K562 (cell line): ENCODE measurements at regions not wholly inside any gene's neighbourhood (a gene's known extent, or its start where the extent isn't known, plus 50 kb on each side); places are given as distances from the start of the nearest gene placed in this dataset.
A peak's percentile ranks its signal among the peaks of the same experiment; 100 is the strongest.

Experiments used
- ATAC-seq: fragments of 200-7000 bp; cut with Tn5 transposase; 3 replicates; pipeline ENCODE4 v1.9.1; 2020; ENCODE audit warnings: moderate library complexity
- BruUV-seq: library from RNA; stranded (reverse); fragments of 400-500 nt; replicated peaks from 2 replicates; lab custom pipeline; 2021; lab: Mats Ljungman, UMichigan
- CTCF ChIA-PET: fragments of 300-600 bp; formaldehyde crosslinking; extraction: SDS; loops from one replicate; lab custom pipeline; 2021; ENCODE audit warnings: low intra/inter-chr PET ratio; lab: Yijun Ruan, JAX
- POLR2A ChIA-PET: fragments of 300-600, 350-650 bp; sonication (Branson Sonifier 250); formaldehyde crosslinking; extraction: SDS; loops from one replicate; lab custom pipeline; 2021; ENCODE audit warnings: antibody characterized with exemption, inconsistent platforms; lab: Yijun Ruan, JAX
- DNase-seq, 4 experiments: peaks; one replicate each; pipeline versions ENCODE4 v3.0.0 to v3.0.0-alpha.2; 2011 to 2018; ENCODE audit warnings: low spot score in 3 of 4, mixed read lengths in 3 of 4; ENCODE audit errors: extremely low read depth in 1 of 4
- FAIRE-seq: peaks from 2 replicates; lab custom pipeline; 2011; peaks lifted over from hg19 to GRCh38; lab: Jason Lieb, UNC
- H2AFZ ChIP-seq: 2 replicates; pipeline ENCODE4 v1.6.0; 2011; ENCODE audit warnings: low read depth, low read length, control low read depth, inconsistent platforms
- H3K27ac ChIP-seq: fragments of 200-600 bp; 3 replicates; pipeline ENCODE4 v1.8.0; 2011; ENCODE audit warnings: low read depth, mild to moderate bottlenecking, control low read depth, inconsistent platforms, low read length, moderate library complexity, mixed read lengths; ENCODE audit errors: extremely low read depth
- H3K27me3 ChIP-seq, 2 experiments: fragments of 300-600 bp in 1 of 2; 2 replicates in 1 of 2; 3 replicates in 1 of 2; pipeline versions ENCODE4 v1.6.0 to v1.8.0; 2011; ENCODE audit warnings: inconsistent platforms in 2 of 2, low read length in 2 of 2, mild to moderate bottlenecking in 1 of 2, mixed read lengths in 1 of 2, moderate library complexity in 1 of 2; ENCODE audit not compliant: control insufficient read depth in 2 of 2, insufficient read depth in 2 of 2
- H3K36me3 ChIP-seq: fragments of 300-600 bp; 3 replicates; pipeline ENCODE4 v1.8.0; 2011; ENCODE audit warnings: mild to moderate bottlenecking, low read length, inconsistent platforms; ENCODE audit not compliant: control insufficient read depth, insufficient read depth
- H3K4me1 ChIP-seq, 2 experiments: fragments of 200-600 bp in 1 of 2; replicated peaks in 1 of 2; 2 replicates in 1 of 2; 3 replicates in 1 of 2; pipeline versions ENCODE4 v1.5.1 to v1.8.0; 2011; ENCODE audit warnings: inconsistent platforms in 2 of 2, low read length in 2 of 2, mild to moderate bottlenecking in 1 of 2, mixed read lengths in 1 of 2, moderate library complexity in 1 of 2; ENCODE audit not compliant: control insufficient read depth in 2 of 2, insufficient read depth in 2 of 2
- H3K4me2 ChIP-seq: 2 replicates; pipeline ENCODE4 v1.6.1; 2011; ENCODE audit warnings: low read length, control low read depth, inconsistent platforms, mixed read lengths; ENCODE audit not compliant: insufficient read depth
- H3K4me3 ChIP-seq: fragments of 200-600 bp; sonication (generic), shearing (Covaris generic); 2 replicates; pipeline ENCODE4 v1.5.1; 2016; ENCODE audit warnings: control low read depth, inconsistent platforms
- H3K79me2 ChIP-seq: fragments of 200-600 bp; 3 replicates; pipeline ENCODE4 v1.8.0; 2011; ENCODE audit warnings: low read length, inconsistent platforms; ENCODE audit not compliant: control insufficient read depth, insufficient read depth
- H3K9ac ChIP-seq, 2 experiments: 2 replicates each; pipeline versions ENCODE4 v1.6.0 to v1.6.1; 2011; ENCODE audit warnings: low read depth in 2 of 2, low read length in 2 of 2, control low read depth in 1 of 2, inconsistent platforms in 1 of 2, mild to moderate bottlenecking in 1 of 2, mixed read lengths in 1 of 2; ENCODE audit not compliant: insufficient read depth in 1 of 2
- H3K9me1 ChIP-seq: one replicate; pipeline ENCODE4 v1.6.0; 2011; ENCODE audit warnings: inconsistent platforms, mild to moderate bottlenecking, low read length, moderate library complexity; ENCODE audit not compliant: control insufficient read depth, insufficient read depth
- H3K9me3 ChIP-seq: replicated peaks from 2 replicates; pipeline ENCODE4 v1.5.1; 2011; ENCODE audit warnings: low read depth, low read length, inconsistent platforms; ENCODE audit not compliant: control insufficient read depth, insufficient read depth
- H4K20me1 ChIP-seq: replicated peaks from 2 replicates; pipeline ENCODE4 v1.6.1; 2011; ENCODE audit warnings: low read length, inconsistent platforms, mixed read lengths; ENCODE audit not compliant: control insufficient read depth, insufficient read depth
- CREM ChIP-seq: IDR thresholded peaks from 2 replicates; pipeline ENCODE4 v1.6.1; 2014; ENCODE audit warnings: antibody characterized with exemption, low read depth
- HDAC8 ChIP-seq: fragments of 450-650 bp; IDR thresholded peaks from 2 replicates; pipeline ENCODE4 v1.6.1; 2016; ENCODE audit warnings: mild to moderate bottlenecking, missing genetic modification characterization, moderate library complexity, missing compliant biosample characterization
- HLTF ChIP-seq: fragments of 450-650 bp; IDR thresholded peaks from 2 replicates; pipeline ENCODE4 v1.6.1; 2016
- HMG20B ChIP-seq: fragments of 250-450 bp; sonication (Bioruptor Pico); IDR thresholded peaks from 2 replicates; pipeline ENCODE4 v1.5.0; 2021; ENCODE audit warnings: mild to moderate bottlenecking
- MAFF ChIP-seq: IDR thresholded peaks from 2 replicates; pipeline ENCODE4 v1.6.1; 2012; ENCODE audit warnings: low read length, improper control_type of control experiment
- MECOM ChIP-seq: fragments of 250-450 bp; sonication (Bioruptor Pico); IDR thresholded peaks from 2 replicates; pipeline ENCODE4 v1.8.0; 2022; ENCODE audit warnings: inconsistent platforms
- NEUROD1 ChIP-seq: fragments of 150-350 bp; IDR thresholded peaks from 2 replicates; pipeline ENCODE4 v1.6.1; 2014; ENCODE audit warnings: borderline replicate concordance, low read length, low read depth; ENCODE audit not compliant: partially characterized antibody
- SIRT6 ChIP-seq: IDR thresholded peaks from one replicate; pipeline ENCODE4 v1.6.1; 2012; ENCODE audit warnings: low read depth, mild to moderate bottlenecking, control low read depth, inconsistent platforms, low read length, moderate library complexity
- SMC3 ChIP-seq: conservative IDR thresholded peaks from 2 replicates; pipeline ENCODE4 v1.6.1; 2011; ENCODE audit warnings: low read depth, low read length, improper control_type of control experiment; ENCODE audit not compliant: insufficient read depth
- SP2 ChIP-seq: IDR thresholded peaks from 2 replicates; pipeline ENCODE4 v1.6.1; 2011; ENCODE audit warnings: mild to moderate bottlenecking, low read depth, low read length, moderate library complexity; ENCODE audit not compliant: poor library complexity, severe bottlenecking; ENCODE audit errors: extremely low read depth
- STAT6 ChIP-seq: sonication (generic); formaldehyde crosslinking; IDR thresholded peaks from 2 replicates; pipeline ENCODE4 v1.8.1; 2023; ENCODE audit warnings: mild to moderate bottlenecking, missing genetic modification reagents
- TSHZ1 ChIP-seq: fragments of 250-450 bp; sonication (Bioruptor Pico); IDR thresholded peaks from 2 replicates; pipeline ENCODE4 v1.4.0; 2020; ENCODE audit warnings: mild to moderate bottlenecking, moderate library complexity
- ZNF133 ChIP-seq: fragments of 250-450 bp; sonication (Bioruptor Pico); IDR thresholded peaks from 2 replicates; pipeline ENCODE4 v1.4.0; 2020; ENCODE audit warnings: mild to moderate bottlenecking
- ZNF174 ChIP-seq: fragments of 250-450 bp; sonication (Bioruptor Pico); IDR thresholded peaks from 2 replicates; pipeline ENCODE4 v1.4.0; 2020; ENCODE audit warnings: mild to moderate bottlenecking
- WGBS: fragments of 100-300 bp; shearing (Covaris generic); methylation state at CpG from one replicate; pipeline ENCODE4 v1.1.6; 2016; ENCODE audit warnings: low coverage, mixed read lengths; ENCODE audit not compliant: insufficient coverage; ENCODE audit errors: missing lambda C conversion rate; 5-methylcytosine and 5-hydroxymethylcytosine counted together
- in situ Hi-C: fragments of 300-500 bp; cut with MboI; formaldehyde crosslinking; loops from 4 replicates; pipeline ENCODE4 v1.15.0; 2018; ENCODE audit warnings: inconsistent platforms, mixed read lengths
- intact Hi-C: fragments of 100-400 bp; cut with micrococcal nuclease; formaldehyde crosslinking; loops from 2 replicates; pipeline ENCODE4 v1.14.2; 2022

GRCh38 chr22:22166941-22167713 is 77.5 kb upstream of the VPREB1 start (continued):
- no peak for TF ChIP-seq TSHZ1 (CRISPR knock-in tag)

- Histone ChIP-seq H3K4me1 (peaks cover 0 to 3% of the 10 kb centered on the region in 2 experiments; a peak in 1 of 5 replicates), H3K27me3 (peaks cover 0 to 24% of the 10 kb centered on the region in 2 experiments; a peak in 2 of 5 replicates), H3K36me3 (no peaks in the 10 kb centered on the region), H3K4me3 (no peak overlapping the region), H3K27ac (no peak overlapping the region), H3K9me3 (no peaks in the 10 kb centered on the region), H3K79me2 (no peaks in the 10 kb centered on the region), H4K20me1 (no peaks in the 10 kb centered on the region), H3K9me1 (peaks cover 8% of the 10 kb centered on the region), H2AFZ (no peak overlapping the region), H3K9ac (peak overlapping the region in 1 of 2 experiments; percentile 32; a peak in 2 of 4 replicates), H3K4me2 (no peak overlapping the region)
- ChIA-PET POLR2A (interaction anchor here (0.6 to 11.6 kb wide), 12 partner anchors 9 to 197 kb away, joined by 3 to 193 read pairs (median 4); no protein-coding TSS in a partner anchor), CTCF (no interaction called here)
- no peak for FAIRE-seq
- under 1% methylated on average over 6 of the region's 6 CpGs for WGBS
- intact Hi-C loops (no loop called here), in situ Hi-C loops (no loop called here)
- no TSS peak for BruUV-seq
- peak; percentile 16; the same call in 2 of the 3 replicates for ATAC-seq
- no peak for DNase-seq
- TF ChIP-seq SP2 (no peak), HMG20B (CRISPR knock-in tag) (no peak), MECOM (no peak), MAFF (no peak), HLTF (no peak), STAT6 (CRISPR knock-in tag) (no peak), HDAC8 (tag) (no peak), ZNF174 (CRISPR knock-in tag) (no peak), NEUROD1 (no peak), SMC3 (no peak), CREM (no peak), ZNF133 (CRISPR knock-in tag) (no peak), SIRT6 (no peak)
These were observed 78.5 kb upstream of the VPREB1 start for GRCh38 chr22:22165936-22166710.
